HepG2 (cell line): ENCODE measurements at regions not wholly inside any gene's neighbourhood (a gene's known extent, or its start where the extent isn't known, plus 50 kb on each side); places are given as distances from the start of the nearest gene placed in this dataset.
A peak's percentile ranks its signal among the peaks of the same experiment; 100 is the strongest.

ENCODE experiments used
- ATAC-seq: fragments of 200-7000 bp; cut with Tn5 transposase; 3 replicates; pipeline ENCODE4 v1.9.1; 2020; ENCODE audit warnings: mild to moderate bottlenecking, moderate library complexity
- BruUV-seq: library from RNA; stranded (reverse); fragments of 400-500 nt; replicated peaks from 2 replicates; lab custom pipeline; 2021; lab: Mats Ljungman, UMichigan
- CTCF ChIA-PET: fragments of 300-600 bp; formaldehyde crosslinking; extraction: SDS; loops from one replicate; lab custom pipeline; 2021; ENCODE audit warnings: low total read pairs, inconsistent platforms, low intra/inter-chr PET ratio; lab: Yijun Ruan, JAX
- POLR2A ChIA-PET: fragments of 350-600 bp; sonication (Branson Sonifier 250); formaldehyde crosslinking; loops from one replicate; lab custom pipeline; 2020; ENCODE audit warnings: antibody characterized with exemption, inconsistent platforms; lab: Yijun Ruan, JAX
- DNase-seq: peaks from one replicate; pipeline ENCODE4 v3.0.0-alpha.2; 2015; ENCODE audit warnings: low spot score
- FAIRE-seq: peaks from 3 replicates; lab custom pipeline; 2011; peaks lifted over from hg19 to GRCh38; lab: Jason Lieb, UNC
- H2AFZ ChIP-seq: one replicate; pipeline ENCODE4 v1.6.1; 2011; ENCODE audit warnings: low read length, inconsistent platforms
- H3K27ac ChIP-seq: fragments of 300-600 bp; 3 replicates; pipeline ENCODE4 v1.8.0; 2011; ENCODE audit warnings: mixed run types, mild to moderate bottlenecking, mixed read lengths, low read length, inconsistent platforms; ENCODE audit not compliant: insufficient read depth; ENCODE audit errors: extremely low read length
- H3K27me3 ChIP-seq, 2 experiments: fragments of 200-600 bp in 1 of 2; 2 replicates in 1 of 2; 3 replicates in 1 of 2; pipeline versions ENCODE4 v1.6.0 to v1.8.0; 2011; ENCODE audit warnings: low read length in 2 of 2, mild to moderate bottlenecking in 2 of 2, moderate library complexity in 2 of 2, inconsistent platforms in 1 of 2; ENCODE audit not compliant: insufficient read depth in 2 of 2, control insufficient read depth in 1 of 2
- H3K36me3 ChIP-seq, 2 experiments: fragments of 200-600 bp in 1 of 2; replicated peaks in 1 of 2; 2 replicates in 1 of 2; 3 replicates in 1 of 2; pipeline versions ENCODE4 v1.5.1 to v1.8.0; 2011; ENCODE audit warnings: low read length in 2 of 2, inconsistent platforms in 1 of 2; ENCODE audit not compliant: insufficient read depth in 2 of 2, control insufficient read depth in 1 of 2
- H3K4me1 ChIP-seq: 2 replicates; pipeline ENCODE4 v1.5.1; 2012; ENCODE audit warnings: low read length, inconsistent platforms; ENCODE audit not compliant: insufficient read depth
- H3K4me2 ChIP-seq: 2 replicates; pipeline ENCODE4 v1.6.0; 2011; ENCODE audit warnings: low read depth, low read length, inconsistent platforms
- H3K4me3 ChIP-seq, 3 experiments: fragments of 200-600 bp in 1 of 3; sonication (generic), shearing (Covaris generic) in 1 of 3; replicated peaks in 1 of 3; 2 replicates each; pipeline ENCODE4 v1.5.1; 2011 to 2016; ENCODE audit warnings: low read length in 3 of 3, inconsistent platforms in 2 of 3, low read depth in 2 of 3, mild to moderate bottlenecking in 2 of 3, control low read depth in 1 of 3, mixed read lengths in 1 of 3; ENCODE audit not compliant: insufficient read depth in 1 of 3
- H3K79me2 ChIP-seq: one replicate; pipeline ENCODE4 v1.6.1; 2011; ENCODE audit warnings: low read length, inconsistent platforms; ENCODE audit not compliant: insufficient read depth
- H3K9ac ChIP-seq: 2 replicates; pipeline ENCODE4 v1.6.0; 2011; ENCODE audit warnings: mild to moderate bottlenecking, low read depth, low read length, inconsistent platforms; ENCODE audit not compliant: insufficient read depth
- H3K9me3 ChIP-seq: 2 replicates; pipeline ENCODE4 v1.5.1; 2012; ENCODE audit warnings: mild to moderate bottlenecking, low read length
- H4K20me1 ChIP-seq: 2 replicates; pipeline ENCODE4 v1.6.0; 2011; ENCODE audit warnings: inconsistent platforms, mild to moderate bottlenecking, low read length, moderate library complexity; ENCODE audit not compliant: insufficient read depth
- ARID5B ChIP-seq: IDR thresholded peaks from 2 replicates; pipeline ENCODE4 v1.4.0; 2020; ENCODE audit warnings: mild to moderate bottlenecking, missing genetic modification reagents
- MXD4 ChIP-seq: IDR thresholded peaks from 2 replicates; pipeline ENCODE4 v1.6.1; 2016; ENCODE audit warnings: mild to moderate bottlenecking, missing biosample characterization, missing genetic modification reagents
- ZFAT ChIP-seq: sonication (generic); formaldehyde crosslinking; conservative IDR thresholded peaks from 2 replicates; pipeline ENCODE4 v1.8.1; 2023; ENCODE audit warnings: missing genetic modification reagents, inconsistent platforms
- ZSCAN25 ChIP-seq: sonication (generic); formaldehyde crosslinking; IDR thresholded peaks from 2 replicates; pipeline ENCODE4 v1.8.0; 2022; ENCODE audit warnings: mild to moderate bottlenecking, missing genetic modification reagents
- WGBS: methylation state at CpG from one replicate; pipeline ENCODE4 v1.1.6; 2017; ENCODE audit warnings: low lambda C conversion rate; 5-methylcytosine and 5-hydroxymethylcytosine counted together
- in situ Hi-C: cut with HindIII; loops from 2 replicates; pipeline ENCODE4 v1.10.0; 2017; ENCODE audit warnings: low pct_unique_long_range_greater_than_20kb; ENCODE audit not compliant: extremely low pct_ligation_motif_present
- intact Hi-C: fragments of 100-400 bp; cut with micrococcal nuclease; formaldehyde crosslinking; loops from one replicate; pipeline ENCODE4 v1.10.0; 2022; ENCODE audit not compliant: unreplicated experiment
- TF ChIP-seq, protein P1 (sequence below): sonication (generic); formaldehyde crosslinking; conservative IDR thresholded peaks from 2 replicates; pipeline ENCODE4 v1.4.0; 2020; ENCODE audit warnings: missing genetic modification reagents
- TF ChIP-seq, protein P2 (sequence below): sonication (generic); formaldehyde crosslinking; IDR thresholded peaks from 2 replicates; pipeline ENCODE4 v1.4.0; 2020; ENCODE audit warnings: missing genetic modification reagents
- TF ChIP-seq, protein P3 (sequence below): sonication (generic); formaldehyde crosslinking; IDR thresholded peaks from 2 replicates; pipeline ENCODE4 v1.5.0; 2020; ENCODE audit warnings: mild to moderate bottlenecking, missing genetic modification reagents, moderate library complexity

- TF ChIP-seq ARID5B (no peak), ZFAT (CRISPR knock-in tag) (no peak), ZSCAN25 (CRISPR knock-in tag) (no peak), MXD4 (no peak)
- TF ChIP-seq, protein P1, sequence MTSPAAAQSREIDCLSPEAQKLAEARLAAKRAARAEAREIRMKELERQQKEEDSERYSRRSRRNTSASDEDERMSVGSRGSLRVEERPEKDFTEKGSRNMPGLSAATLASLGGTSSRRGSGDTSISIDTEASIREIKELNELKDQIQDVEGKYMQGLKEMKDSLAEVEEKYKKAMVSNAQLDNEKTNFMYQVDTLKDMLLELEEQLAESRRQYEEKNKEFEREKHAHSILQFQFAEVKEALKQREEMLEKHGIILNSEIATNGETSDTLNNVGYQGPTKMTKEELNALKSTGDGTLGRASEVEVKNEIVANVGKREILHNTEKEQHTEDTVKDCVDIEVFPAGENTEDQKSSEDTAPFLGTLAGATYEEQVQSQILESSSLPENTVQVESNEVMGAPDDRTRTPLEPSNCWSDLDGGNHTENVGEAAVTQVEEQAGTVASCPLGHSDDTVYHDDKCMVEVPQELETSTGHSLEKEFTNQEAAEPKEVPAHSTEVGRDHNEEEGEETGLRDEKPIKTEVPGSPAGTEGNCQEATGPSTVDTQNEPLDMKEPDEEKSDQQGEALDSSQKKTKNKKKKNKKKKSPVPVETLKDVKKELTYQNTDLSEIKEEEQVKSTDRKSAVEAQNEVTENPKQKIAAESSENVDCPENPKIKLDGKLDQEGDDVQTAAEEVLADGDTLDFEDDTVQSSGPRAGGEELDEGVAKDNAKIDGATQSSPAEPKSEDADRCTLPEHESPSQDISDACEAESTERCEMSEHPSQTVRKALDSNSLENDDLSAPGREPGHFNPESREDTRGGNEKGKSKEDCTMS (CRISPR knock-in tag), result no peak
- TF ChIP-seq, all 625 proteins: peak for 0
Measured at GRCh38 chr13:108087810-108088209, 127.5 kb downstream of the LIG4 start (continued).

DNA sequence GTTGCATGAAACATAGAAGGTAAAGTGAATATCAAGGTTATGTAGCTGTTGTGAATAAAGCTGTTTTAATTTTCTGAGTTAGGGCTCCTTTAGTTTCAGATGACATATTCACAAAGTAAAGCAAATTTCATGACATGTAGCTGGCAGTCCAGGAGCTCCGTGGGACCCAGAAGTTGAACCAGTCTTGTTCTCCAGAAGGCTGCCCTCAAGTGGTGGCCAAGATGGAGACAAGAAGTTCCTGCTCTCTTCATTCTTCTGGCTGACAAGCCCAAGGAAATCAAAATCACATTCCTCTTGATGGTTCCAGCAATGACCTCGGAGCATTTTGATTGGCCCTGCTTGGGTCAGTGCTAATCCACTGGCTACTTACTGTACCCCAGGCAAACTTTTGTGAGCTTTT, 128.7 kb downstream of the LIG4 start:
- in situ Hi-C loops, result no loop called here

More for the DNA sequence above, 128.7 kb downstream of the LIG4 start:
- ATAC-seq, result no peak
- Histone ChIP-seq H3K79me2 (no peaks in the 10 kb centered on the region), H3K36me3 (no peaks in the 10 kb centered on the region), H3K4me2 (no peak overlapping the region), H3K9ac (no peak overlapping the region), H3K4me3 (no peak overlapping the region), H3K4me1 (no peaks in the 10 kb centered on the region), H3K9me3 (no peaks in the 10 kb centered on the region), H3K27me3 (no peaks in the 10 kb centered on the region), H2AFZ (no peak overlapping the region), H4K20me1 (no peaks in the 10 kb centered on the region), H3K27ac (no peak overlapping the region)
- intact Hi-C loops, result no loop called here
- no peak for DNase-seq
- no TSS peak for BruUV-seq
- TF ChIP-seq, protein P2, sequence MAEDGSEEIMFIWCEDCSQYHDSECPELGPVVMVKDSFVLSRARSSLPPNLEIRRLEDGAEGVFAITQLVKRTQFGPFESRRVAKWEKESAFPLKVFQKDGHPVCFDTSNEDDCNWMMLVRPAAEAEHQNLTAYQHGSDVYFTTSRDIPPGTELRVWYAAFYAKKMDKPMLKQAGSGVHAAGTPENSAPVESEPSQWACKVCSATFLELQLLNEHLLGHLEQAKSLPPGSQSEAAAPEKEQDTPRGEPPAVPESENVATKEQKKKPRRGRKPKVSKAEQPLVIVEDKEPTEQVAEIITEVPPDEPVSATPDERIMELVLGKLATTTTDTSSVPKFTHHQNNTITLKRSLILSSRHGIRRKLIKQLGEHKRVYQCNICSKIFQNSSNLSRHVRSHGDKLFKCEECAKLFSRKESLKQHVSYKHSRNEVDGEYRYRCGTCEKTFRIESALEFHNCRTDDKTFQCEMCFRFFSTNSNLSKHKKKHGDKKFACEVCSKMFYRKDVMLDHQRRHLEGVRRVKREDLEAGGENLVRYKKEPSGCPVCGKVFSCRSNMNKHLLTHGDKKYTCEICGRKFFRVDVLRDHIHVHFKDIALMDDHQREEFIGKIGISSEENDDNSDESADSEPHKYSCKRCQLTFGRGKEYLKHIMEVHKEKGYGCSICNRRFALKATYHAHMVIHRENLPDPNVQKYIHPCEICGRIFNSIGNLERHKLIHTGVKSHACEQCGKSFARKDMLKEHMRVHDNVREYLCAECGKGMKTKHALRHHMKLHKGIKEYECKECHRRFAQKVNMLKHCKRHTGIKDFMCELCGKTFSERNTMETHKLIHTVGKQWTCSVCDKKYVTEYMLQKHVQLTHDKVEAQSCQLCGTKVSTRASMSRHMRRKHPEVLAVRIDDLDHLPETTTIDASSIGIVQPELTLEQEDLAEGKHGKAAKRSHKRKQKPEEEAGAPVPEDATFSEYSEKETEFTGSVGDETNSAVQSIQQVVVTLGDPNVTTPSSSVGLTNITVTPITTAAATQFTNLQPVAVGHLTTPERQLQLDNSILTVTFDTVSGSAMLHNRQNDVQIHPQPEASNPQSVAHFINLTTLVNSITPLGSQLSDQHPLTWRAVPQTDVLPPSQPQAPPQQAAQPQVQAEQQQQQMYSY (CRISPR knock-in tag), result no peak
- TF ChIP-seq, protein P3, sequence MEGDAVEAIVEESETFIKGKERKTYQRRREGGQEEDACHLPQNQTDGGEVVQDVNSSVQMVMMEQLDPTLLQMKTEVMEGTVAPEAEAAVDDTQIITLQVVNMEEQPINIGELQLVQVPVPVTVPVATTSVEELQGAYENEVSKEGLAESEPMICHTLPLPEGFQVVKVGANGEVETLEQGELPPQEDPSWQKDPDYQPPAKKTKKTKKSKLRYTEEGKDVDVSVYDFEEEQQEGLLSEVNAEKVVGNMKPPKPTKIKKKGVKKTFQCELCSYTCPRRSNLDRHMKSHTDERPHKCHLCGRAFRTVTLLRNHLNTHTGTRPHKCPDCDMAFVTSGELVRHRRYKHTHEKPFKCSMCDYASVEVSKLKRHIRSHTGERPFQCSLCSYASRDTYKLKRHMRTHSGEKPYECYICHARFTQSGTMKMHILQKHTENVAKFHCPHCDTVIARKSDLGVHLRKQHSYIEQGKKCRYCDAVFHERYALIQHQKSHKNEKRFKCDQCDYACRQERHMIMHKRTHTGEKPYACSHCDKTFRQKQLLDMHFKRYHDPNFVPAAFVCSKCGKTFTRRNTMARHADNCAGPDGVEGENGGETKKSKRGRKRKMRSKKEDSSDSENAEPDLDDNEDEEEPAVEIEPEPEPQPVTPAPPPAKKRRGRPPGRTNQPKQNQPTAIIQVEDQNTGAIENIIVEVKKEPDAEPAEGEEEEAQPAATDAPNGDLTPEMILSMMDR (CRISPR knock-in tag), result 0 out of 2 replicates have a peak, but pooled peaks have one; percentile 6
- POLR2A ChIA-PET, result no interaction called here
- 6% methylated on average over 2 of the region's 2 CpGs for WGBS
- CTCF ChIA-PET, result no interaction called here
- FAIRE-seq, result no peak
